ENCODE measurements at regions not wholly inside any gene's neighbourhood (a gene's known extent, or its start where the extent isn't known, plus 50 kb on each side); places are given as distances from the start of the nearest gene placed in this dataset.

GRCh38 chr6:163863565-163863964 is 449.0 kb downstream of the QKI start:
- TF ChIP-seq CTCF (IDR thresholded peaks at IDR 0.05; ENCODE audit: low read depth, low read length, poor library complexity, severe bottlenecking) (no peak), EZH2phosphoT487 (IDR thresholded peaks at IDR 0.05; ENCODE audit: borderline replicate concordance, low read length) (no peak)
